Endothelial cell of umbilical vein (primary cell): ENCODE measurements at regions not wholly inside any gene's neighbourhood (a gene's known extent, or its start where the extent isn't known, plus 50 kb on each side); places are given as distances from the start of the nearest gene placed in this dataset.

Experiments used
- BruUV-seq: library from RNA; stranded (reverse); fragments of 400-500 nt; replicated peaks from 2 replicates; lab custom pipeline; 2021; lab: Mats Ljungman, UMichigan
- CTCF ChIA-PET: fragments of 300-600, 350-600 bp; sonication (Branson Sonifier 250); formaldehyde crosslinking; loops from one replicate; lab custom pipeline; 2021; ENCODE audit warnings: antibody characterized with exemption, inconsistent platforms; lab: Charles Lee
- POLR2A ChIA-PET: fragments of 300-600, 350-600 bp; sonication (Branson Sonifier 250); formaldehyde crosslinking; loops from one replicate; lab custom pipeline; 2021; ENCODE audit warnings: antibody characterized with exemption, inconsistent platforms; lab: Charles Lee
- DNase-seq: peaks from one replicate; pipeline ENCODE4 v3.0.0-alpha.2; 2011; ENCODE audit warnings: low read depth, low spot score
- FAIRE-seq: peaks from 2 replicates; lab custom pipeline; 2011; peaks lifted over from hg19 to GRCh38; lab: Jason Lieb, UNC
- H2AFZ ChIP-seq: 2 replicates; pipeline ENCODE4 v1.6.0; 2012; ENCODE audit warnings: low read depth, low read length, control low read depth, inconsistent platforms
- H3K27ac ChIP-seq: 2 replicates; pipeline ENCODE4 v1.5.1; 2011; ENCODE audit warnings: low read depth, mild to moderate bottlenecking, control low read depth, low read length, moderate library complexity; ENCODE audit not compliant: insufficient read depth
- H3K27me3 ChIP-seq, 2 experiments: 2 replicates each; pipeline versions ENCODE4 v1.6.0 to v1.6.1; 2011; ENCODE audit warnings: low read length in 2 of 2, mixed read lengths in 1 of 2; ENCODE audit not compliant: control insufficient read depth in 2 of 2, insufficient read depth in 2 of 2
- H3K36me3 ChIP-seq, 2 experiments: 2 replicates in 1 of 2; 3 replicates in 1 of 2; pipeline ENCODE4 v1.5.1; 2011; ENCODE audit warnings: low read length in 2 of 2, mild to moderate bottlenecking in 1 of 2, moderate library complexity in 1 of 2; ENCODE audit not compliant: control insufficient read depth in 2 of 2, insufficient read depth in 2 of 2; ENCODE audit errors: extremely low read depth in 1 of 2
- H3K4me1 ChIP-seq: 3 replicates; pipeline ENCODE4 v1.5.1; 2011; ENCODE audit warnings: mild to moderate bottlenecking, low read length; ENCODE audit not compliant: control insufficient read depth, insufficient read depth; ENCODE audit errors: extremely low read depth
- H3K4me2 ChIP-seq: 2 replicates; pipeline ENCODE4 v1.6.1; 2011; ENCODE audit warnings: low read length, control low read depth, mixed read lengths; ENCODE audit not compliant: insufficient read depth
- H3K4me3 ChIP-seq, 3 experiments: fragments of 200-600 bp in 1 of 3; sonication (generic), shearing (Covaris generic) in 1 of 3; replicated peaks in 1 of 3; 2 replicates each; pipeline ENCODE4 v1.5.1; 2011 to 2016; ENCODE audit warnings: control low read depth in 3 of 3, low read length in 3 of 3, mild to moderate bottlenecking in 2 of 3, inconsistent platforms in 1 of 3, low read depth in 1 of 3, moderate library complexity in 1 of 3; ENCODE audit not compliant: insufficient read depth in 1 of 3
- H3K79me2 ChIP-seq: 2 replicates; pipeline ENCODE4 v1.6.0; 2012; ENCODE audit warnings: low read length, inconsistent platforms; ENCODE audit not compliant: control insufficient read depth, insufficient read depth
- H3K9ac ChIP-seq: replicated peaks from 2 replicates; pipeline ENCODE3; 2011; ENCODE audit warnings: low read length, control low read depth; ENCODE audit not compliant: insufficient read depth; ENCODE audit errors: extremely low read depth
- H3K9me1 ChIP-seq: replicated peaks from 3 replicates; pipeline ENCODE4 v1.6.0; 2011; ENCODE audit warnings: mild to moderate bottlenecking, low read length; ENCODE audit not compliant: control insufficient read depth, insufficient read depth; ENCODE audit errors: extremely low read depth
- H3K9me3 ChIP-seq: replicated peaks from 2 replicates; pipeline ENCODE4 v1.5.1; 2012; ENCODE audit warnings: low read length, inconsistent platforms; ENCODE audit not compliant: control insufficient read depth, insufficient read depth
- H4K20me1 ChIP-seq: replicated peaks from 2 replicates; pipeline ENCODE3; 2011; ENCODE audit warnings: mild to moderate bottlenecking, low read length; ENCODE audit not compliant: control insufficient read depth, insufficient read depth; ENCODE audit errors: extremely low read depth
- EZH2 ChIP-seq: IDR thresholded peaks from 2 replicates; pipeline ENCODE4 v1.6.1; 2012; ENCODE audit warnings: borderline replicate concordance, low read depth, mild to moderate bottlenecking, moderate library complexity, low read length, inconsistent platforms; ENCODE audit not compliant: severe bottlenecking
- FOS ChIP-seq: IDR thresholded peaks from 2 replicates; pipeline ENCODE4 v1.6.1; 2011; ENCODE audit warnings: mild to moderate bottlenecking, low read length, moderate library complexity, borderline replicate concordance; ENCODE audit not compliant: insufficient read depth
- JUN ChIP-seq: IDR thresholded peaks from 2 replicates; pipeline ENCODE4 v1.6.1; 2011; ENCODE audit warnings: borderline replicate concordance, low read depth; ENCODE audit not compliant: insufficient read length, insufficient read depth
- MYC ChIP-seq: IDR thresholded peaks from one replicate; pipeline ENCODE4 v1.6.1; 2011; ENCODE audit warnings: mild to moderate bottlenecking, low read depth, low read length
- POLR2AphosphoS5 ChIP-seq: IDR thresholded peaks from 2 replicates; pipeline ENCODE4 v1.6.1; 2012; ENCODE audit warnings: low read depth, mild to moderate bottlenecking, control low read depth, low read length, moderate library complexity; ENCODE audit not compliant: insufficient read depth
- dilution Hi-C: fragments of 300-500 bp; cut with MboI; formaldehyde crosslinking; loops from one replicate; pipeline ENCODE4 v1.15.0; 2019; ENCODE audit warnings: low sequenced_read_pairs; ENCODE audit not compliant: extremely low pct_ligation_motif_present
- intact Hi-C: fragments of 100-400 bp; cut with micrococcal nuclease; formaldehyde crosslinking; loops from one replicate; pipeline ENCODE4 v1.10.0; 2022
- TF ChIP-seq, protein P1 (sequence below), 2 donors: IDR thresholded peaks; 1 replicate in 1 of 2; 2 replicates in 1 of 2; pipeline ENCODE4 v1.5.1; 2011; ENCODE audit warnings: low read length in 2 of 2, mild to moderate bottlenecking in 2 of 2, moderate library complexity in 2 of 2, control low read depth in 1 of 2, inconsistent platforms in 1 of 2, low read depth in 1 of 2; ENCODE audit not compliant: insufficient read depth in 1 of 2; ENCODE audit errors: extremely low read depth in 1 of 2
- TF ChIP-seq, protein P2 (sequence below): IDR thresholded peaks from 2 replicates; pipeline ENCODE4 v1.6.1; 2011; ENCODE audit not compliant: insufficient read depth, insufficient read length

DNA sequence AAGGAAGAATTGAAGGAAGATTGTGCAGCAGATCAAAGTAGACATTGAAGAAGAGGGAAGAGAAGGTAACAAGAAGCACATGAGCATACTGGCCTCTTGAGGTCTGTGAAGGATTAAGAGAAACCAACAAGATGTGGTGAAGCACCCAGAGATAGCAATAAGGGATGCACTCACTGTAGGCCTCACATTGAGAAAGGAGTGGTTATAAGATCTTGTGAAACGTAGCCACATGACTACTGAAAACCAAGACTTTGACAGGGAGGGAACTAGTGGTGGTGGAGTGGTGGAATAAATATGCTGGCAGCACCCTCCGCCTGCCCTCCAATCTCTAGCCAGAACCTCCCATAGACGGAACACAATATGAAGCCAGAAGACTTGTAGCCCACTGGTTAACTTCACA is 651.2 kb downstream of the DIPK2A start:
- FAIRE-seq (no peak), DNase-seq (no peak)
- Histone ChIP-seq H3K4me3 (no peak overlapping the region), H4K20me1 (no peaks in the 10 kb centered on the region), H3K9ac (no peak overlapping the region), H3K27ac (no peak overlapping the region), H3K36me3 (no peaks in the 10 kb centered on the region), H3K27me3 (no peaks in the 10 kb centered on the region), H3K4me1 (no peaks in the 10 kb centered on the region), H3K4me2 (no peak overlapping the region), H3K79me2 (no peaks in the 10 kb centered on the region), H3K9me1 (no peaks in the 10 kb centered on the region), H2AFZ (no peak overlapping the region), H3K9me3 (no peaks in the 10 kb centered on the region)
- intact Hi-C loops, result no loop called here
- no TSS peak for BruUV-seq
- POLR2A ChIA-PET, result no interaction called here
- dilution Hi-C loops, result no loop called here
- TF ChIP-seq FOS, result no peak
- no peak for TF ChIP-seq EZH2
- TF ChIP-seq MYC, result no peak
- no peak for TF ChIP-seq JUN
- CTCF ChIA-PET, result no interaction called here

DNA sequence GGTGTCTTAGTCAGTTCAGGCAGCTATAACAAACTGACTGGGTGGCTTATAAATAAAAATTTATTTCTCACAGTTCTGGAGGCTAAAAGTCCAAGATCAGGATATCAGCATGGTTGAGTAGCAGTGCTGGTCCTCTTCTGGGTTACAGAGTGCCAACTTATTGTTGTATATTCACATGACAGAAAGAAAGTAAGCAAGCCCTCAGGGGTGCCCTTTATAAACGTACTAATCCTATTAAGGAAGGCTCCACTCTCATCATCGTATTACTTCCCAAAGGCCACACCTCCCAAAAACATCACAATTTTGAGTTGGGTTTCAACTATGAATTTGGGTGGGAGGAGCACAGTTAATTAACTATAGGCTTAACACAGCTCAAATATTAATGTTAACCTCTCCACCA is 653.0 kb downstream of the DIPK2A start:
- intact Hi-C loops (no loop called here), dilution Hi-C loops (no loop called here)
- Histone ChIP-seq H3K36me3 (no peaks in the 10 kb centered on the region), H3K4me3 (no peak overlapping the region), H3K9me1 (no peaks in the 10 kb centered on the region), H3K27me3 (no peaks in the 10 kb centered on the region), H3K4me2 (no peak overlapping the region), H3K9ac (no peak overlapping the region), H2AFZ (no peak overlapping the region), H3K79me2 (no peaks in the 10 kb centered on the region), H4K20me1 (no peaks in the 10 kb centered on the region), H3K9me3 (no peaks in the 10 kb centered on the region), H3K4me1 (no peaks in the 10 kb centered on the region), H3K27ac (no peak overlapping the region)
- TF ChIP-seq POLR2AphosphoS5, result no peak
- TF ChIP-seq, protein P1, sequence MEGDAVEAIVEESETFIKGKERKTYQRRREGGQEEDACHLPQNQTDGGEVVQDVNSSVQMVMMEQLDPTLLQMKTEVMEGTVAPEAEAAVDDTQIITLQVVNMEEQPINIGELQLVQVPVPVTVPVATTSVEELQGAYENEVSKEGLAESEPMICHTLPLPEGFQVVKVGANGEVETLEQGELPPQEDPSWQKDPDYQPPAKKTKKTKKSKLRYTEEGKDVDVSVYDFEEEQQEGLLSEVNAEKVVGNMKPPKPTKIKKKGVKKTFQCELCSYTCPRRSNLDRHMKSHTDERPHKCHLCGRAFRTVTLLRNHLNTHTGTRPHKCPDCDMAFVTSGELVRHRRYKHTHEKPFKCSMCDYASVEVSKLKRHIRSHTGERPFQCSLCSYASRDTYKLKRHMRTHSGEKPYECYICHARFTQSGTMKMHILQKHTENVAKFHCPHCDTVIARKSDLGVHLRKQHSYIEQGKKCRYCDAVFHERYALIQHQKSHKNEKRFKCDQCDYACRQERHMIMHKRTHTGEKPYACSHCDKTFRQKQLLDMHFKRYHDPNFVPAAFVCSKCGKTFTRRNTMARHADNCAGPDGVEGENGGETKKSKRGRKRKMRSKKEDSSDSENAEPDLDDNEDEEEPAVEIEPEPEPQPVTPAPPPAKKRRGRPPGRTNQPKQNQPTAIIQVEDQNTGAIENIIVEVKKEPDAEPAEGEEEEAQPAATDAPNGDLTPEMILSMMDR (IDR thresholded peaks at IDR 0.05; ENCODE audit: extremely low read depth in 1 of 2, insufficient read depth in 1 of 2, low read depth in 1 of 2, low read length in 2 of 2), result no peak
- TF ChIP-seq, protein P2, sequence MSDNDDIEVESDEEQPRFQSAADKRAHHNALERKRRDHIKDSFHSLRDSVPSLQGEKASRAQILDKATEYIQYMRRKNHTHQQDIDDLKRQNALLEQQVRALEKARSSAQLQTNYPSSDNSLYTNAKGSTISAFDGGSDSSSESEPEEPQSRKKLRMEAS, result no peak
- ChIA-PET CTCF (no interaction called here), POLR2A (no interaction called here)
- no peak for DNase-seq
- FAIRE-seq, result no peak
- BruUV-seq, result no TSS peak
